NT2/D1 (cell line): ENCODE measurements at regions not wholly inside any gene's neighbourhood (a gene's known extent, or its start where the extent isn't known, plus 50 kb on each side); places are given as distances from the start of the nearest gene placed in this dataset.

Experiments
- YY1 ChIP-seq: IDR thresholded peaks from 2 replicates; pipeline ENCODE4 v1.6.1; 2011; ENCODE audit not compliant: insufficient read length, insufficient read depth
- ZNF274 ChIP-seq: IDR thresholded peaks from 2 replicates; pipeline ENCODE4 v1.6.1; 2011; ENCODE audit warnings: mild to moderate bottlenecking, low read depth, low read length

DNA sequence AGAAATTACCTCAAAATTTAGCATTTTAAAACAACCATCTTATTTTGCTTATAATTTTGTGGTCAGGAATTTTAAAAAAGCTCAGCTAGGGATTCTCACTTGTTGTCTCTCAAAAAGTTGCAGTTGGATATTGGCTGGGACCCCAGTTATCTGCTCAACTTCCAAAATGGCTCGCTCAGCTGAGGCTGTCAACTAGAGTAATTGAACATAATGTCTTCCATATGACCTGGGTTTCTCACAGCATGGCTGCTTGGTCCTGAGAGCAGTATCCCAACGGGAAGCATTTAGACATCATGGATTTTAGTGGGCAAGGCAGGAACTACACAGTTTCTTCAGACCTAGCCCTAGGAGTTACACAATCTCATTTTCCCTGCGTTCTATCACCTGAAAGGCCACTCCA, 63.6 kb upstream of the SPEF2 start:
- TF ChIP-seq YY1 (no peak), ZNF274 (no peak)
